PC-9 (cell line): ENCODE measurements at regions not wholly inside any gene's neighbourhood (a gene's known extent, or its start where the extent isn't known, plus 50 kb on each side); places are given as distances from the start of the nearest gene placed in this dataset.

Experiments
- BruUV-seq: library from RNA; stranded (reverse); fragments of 400-500 nt; replicated peaks from 2 replicates; lab custom pipeline; 2021; lab: Mats Ljungman, UMichigan
- CTCF ChIA-PET: fragments of 300-600 bp; sonication (Branson Sonifier 250); formaldehyde crosslinking; loops from one replicate; lab custom pipeline; 2022; ENCODE audit warnings: antibody characterized with exemption; lab: Charles Lee
- POLR2A ChIA-PET: fragments of 300-600 bp; sonication (Branson Sonifier 250); formaldehyde crosslinking; loops from one replicate; lab custom pipeline; 2022; ENCODE audit warnings: antibody characterized with exemption; ENCODE audit not compliant: unreplicated experiment; lab: Charles Lee
- DNase-seq, 2 experiments: peaks; one replicate each; pipeline versions ENCODE4 v3.0.0 to v3.0.0-alpha.2; 2015 to 2022; ENCODE audit warnings: mixed read lengths in 1 of 2
- H2AFZ ChIP-seq: fragments of 200-600 bp; sonication (generic); 2 replicates; pipeline ENCODE4 v1.8.1; 2017; ENCODE audit warnings: antibody characterized with exemption
- H3F3A ChIP-seq: fragments of 200-600 bp; sonication (generic); 2 replicates; pipeline ENCODE4 v1.8.1; 2017; ENCODE audit warnings: antibody characterized with exemption, mild to moderate bottlenecking, low read depth; ENCODE audit not compliant: insufficient read depth
- H3K27ac ChIP-seq: fragments of 200-600 bp; sonication (generic); 2 replicates; pipeline ENCODE4 v1.6.1; 2016; ENCODE audit warnings: mixed run types
- H3K27me3 ChIP-seq: fragments of 200-600 bp; sonication (generic); 2 replicates; pipeline ENCODE4 v1.6.1; 2016; ENCODE audit warnings: low read depth, mixed run types; ENCODE audit not compliant: insufficient read depth
- H3K36me3 ChIP-seq: fragments of 200-600 bp; sonication (generic); 2 replicates; pipeline ENCODE4 v1.6.1; 2016; ENCODE audit warnings: low read depth, mixed run types
- H3K4me1 ChIP-seq: fragments of 200-600 bp; sonication (generic); replicated peaks from 2 replicates; pipeline ENCODE4 v1.6.1; 2016; ENCODE audit warnings: mixed run types; ENCODE audit not compliant: insufficient read depth
- H3K4me2 ChIP-seq: fragments of 200-600 bp; sonication (generic); 2 replicates; pipeline ENCODE4 v1.6.1; 2017; ENCODE audit warnings: mixed run types
- H3K4me3 ChIP-seq: fragments of 200-600 bp; sonication (generic); 2 replicates; pipeline ENCODE4 v1.6.1; 2016; ENCODE audit warnings: mixed run types
- H3K79me2 ChIP-seq: fragments of 200-600 bp; sonication (generic); 2 replicates; pipeline ENCODE4 v1.6.1; 2017; ENCODE audit warnings: low read depth, mixed run types
- H3K9me2 ChIP-seq: fragments of 200-600 bp; sonication (generic); 2 replicates; pipeline ENCODE4 v1.8.1; 2017; ENCODE audit warnings: mild to moderate bottlenecking; ENCODE audit not compliant: insufficient read depth
- H3K9me3 ChIP-seq: fragments of 200-600 bp; sonication (generic); 2 replicates; pipeline ENCODE4 v1.8.1; 2016; ENCODE audit warnings: low read depth; ENCODE audit not compliant: insufficient read depth
- H4K20me1 ChIP-seq: fragments of 200-600 bp; sonication (generic); 2 replicates; pipeline ENCODE4 v1.8.1; 2017; ENCODE audit not compliant: insufficient read depth
- EZH2 ChIP-seq: fragments of 200-600 bp; sonication (generic); IDR thresholded peaks from 2 replicates; pipeline ENCODE4 v1.8.0; 2017; ENCODE audit warnings: antibody characterized with exemption, low read depth
- intact Hi-C: fragments of 100-400 bp; cut with micrococcal nuclease; formaldehyde crosslinking; loops from one replicate; pipeline ENCODE4 v1.10.0; 2022; ENCODE audit not compliant: unreplicated experiment
- TF ChIP-seq, protein P1 (sequence below): fragments of 200-600 bp; sonication (generic); conservative IDR thresholded peaks from 2 replicates; pipeline ENCODE4 v1.6.1; 2017; ENCODE audit warnings: mixed run types, antibody characterized with exemption, mild to moderate bottlenecking, moderate library complexity

- no TSS peak for BruUV-seq
- POLR2A ChIA-PET, result no interaction called here
These were observed 239.3 kb upstream of the PAPPA start for GRCh38 chr9:115914291-115914690.

GRCh38 chr9:115921301-115921700 is 232.3 kb upstream of the PAPPA start:
- no peaks in the 10 kb centered on the region; the same call in 1 of the 2 replicates for H3K9me3 ChIP-seq
- no peaks in the 10 kb centered on the region for H3K36me3 ChIP-seq
- no TSS peak for BruUV-seq
- no peaks in the 10 kb centered on the region for H3K4me1 ChIP-seq
- H3K27me3 ChIP-seq, result no peaks in the 10 kb centered on the region
- ChIA-PET CTCF (no interaction called here), POLR2A (no interaction called here)
- no peaks in the 10 kb centered on the region for H3K9me2 ChIP-seq
- no peaks in the 10 kb centered on the region for H3K79me2 ChIP-seq
- no peak overlapping the region for H3K4me2 ChIP-seq
- intact Hi-C loops, result no loop called here
- H3F3A ChIP-seq, result no peaks in the 10 kb centered on the region
- no peak for DNase-seq
- H2AFZ ChIP-seq, result no peak overlapping the region
- no peak overlapping the region for H3K27ac ChIP-seq
- no peak overlapping the region for H3K4me3 ChIP-seq
- no peak for TF ChIP-seq EZH2
- TF ChIP-seq, protein P1, sequence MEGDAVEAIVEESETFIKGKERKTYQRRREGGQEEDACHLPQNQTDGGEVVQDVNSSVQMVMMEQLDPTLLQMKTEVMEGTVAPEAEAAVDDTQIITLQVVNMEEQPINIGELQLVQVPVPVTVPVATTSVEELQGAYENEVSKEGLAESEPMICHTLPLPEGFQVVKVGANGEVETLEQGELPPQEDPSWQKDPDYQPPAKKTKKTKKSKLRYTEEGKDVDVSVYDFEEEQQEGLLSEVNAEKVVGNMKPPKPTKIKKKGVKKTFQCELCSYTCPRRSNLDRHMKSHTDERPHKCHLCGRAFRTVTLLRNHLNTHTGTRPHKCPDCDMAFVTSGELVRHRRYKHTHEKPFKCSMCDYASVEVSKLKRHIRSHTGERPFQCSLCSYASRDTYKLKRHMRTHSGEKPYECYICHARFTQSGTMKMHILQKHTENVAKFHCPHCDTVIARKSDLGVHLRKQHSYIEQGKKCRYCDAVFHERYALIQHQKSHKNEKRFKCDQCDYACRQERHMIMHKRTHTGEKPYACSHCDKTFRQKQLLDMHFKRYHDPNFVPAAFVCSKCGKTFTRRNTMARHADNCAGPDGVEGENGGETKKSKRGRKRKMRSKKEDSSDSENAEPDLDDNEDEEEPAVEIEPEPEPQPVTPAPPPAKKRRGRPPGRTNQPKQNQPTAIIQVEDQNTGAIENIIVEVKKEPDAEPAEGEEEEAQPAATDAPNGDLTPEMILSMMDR, result no peak
- H4K20me1 ChIP-seq, result no peaks in the 10 kb centered on the region

More at GRCh38 chr9:115914291-115914690, 239.3 kb upstream of the PAPPA start:
- no peaks in the 10 kb centered on the region for H3K79me2 ChIP-seq
- DNase-seq, result no peak
- H3K4me3 ChIP-seq, result no peak overlapping the region
- H3K36me3 ChIP-seq, result no peaks in the 10 kb centered on the region
- TF ChIP-seq, protein P1, result no peak
- no peak for TF ChIP-seq EZH2
- no peak overlapping the region for H3K4me2 ChIP-seq
- no peak overlapping the region for H3K27ac ChIP-seq
- H3K27me3 ChIP-seq, result no peaks in the 10 kb centered on the region
- H3F3A ChIP-seq, result no peaks in the 10 kb centered on the region
- intact Hi-C loops, result no loop called here
- H3K9me3 ChIP-seq, result no peaks in the 10 kb centered on the region
- H3K9me2 ChIP-seq, result no peaks in the 10 kb centered on the region
- H2AFZ ChIP-seq, result no peak overlapping the region
- no peaks in the 10 kb centered on the region for H3K4me1 ChIP-seq
- H4K20me1 ChIP-seq, result no peaks in the 10 kb centered on the region
- CTCF ChIA-PET, result no interaction called here

DNA sequence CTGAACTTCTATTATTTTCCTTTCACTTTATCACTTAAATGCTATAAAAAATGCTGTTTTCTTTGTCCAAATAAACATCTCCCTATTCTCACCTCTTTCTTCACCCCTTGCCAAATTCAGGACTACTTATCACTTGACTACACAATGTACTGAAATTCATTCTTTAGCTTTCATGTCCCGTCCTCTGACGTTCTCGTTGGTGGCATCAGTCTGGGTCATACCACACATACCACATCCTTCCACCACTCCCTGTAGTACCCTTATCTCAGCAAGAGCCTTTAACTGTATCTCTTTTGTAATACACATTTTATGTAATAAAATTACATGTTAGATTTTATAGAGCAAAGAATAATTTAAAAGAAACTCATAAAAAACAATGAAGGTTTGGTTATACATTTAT is 231.1 kb upstream of the PAPPA start:
- Histone ChIP-seq H3K27me3 (no peaks in the 10 kb centered on the region), H3K36me3 (no peaks in the 10 kb centered on the region), H3K27ac (no peak overlapping the region), H3K4me2 (no peak overlapping the region), H3K9me2 (no peaks in the 10 kb centered on the region), H4K20me1 (no peaks in the 10 kb centered on the region), H3K4me3 (no peak overlapping the region), H3K9me3 (no peaks in the 10 kb centered on the region; the same call in 1 of the 2 replicates), H3K79me2 (no peaks in the 10 kb centered on the region), H3K4me1 (no peaks in the 10 kb centered on the region), H3F3A (no peaks in the 10 kb centered on the region), H2AFZ (no peak overlapping the region)
- BruUV-seq, result no TSS peak
- no peak for DNase-seq
- ChIA-PET CTCF (no interaction called here), POLR2A (no interaction called here)
- no peak for TF ChIP-seq EZH2
- TF ChIP-seq, protein P1, result no peak
- intact Hi-C loops, result no loop called here
